BJ (cell line): ENCODE measurements at regions not wholly inside any gene's neighbourhood (a gene's known extent, or its start where the extent isn't known, plus 50 kb on each side); places are given as distances from the start of the nearest gene placed in this dataset.

Experiments used
- CTCF ChIA-PET: fragments of 350-600 bp; formaldehyde crosslinking; extraction: SDS; loops from one replicate; lab custom pipeline; 2021; ENCODE audit warnings: antibody characterized with exemption, inconsistent platforms; lab: Yijun Ruan, JAX
- POLR2A ChIA-PET: fragments of 300-600 bp; sonication (Branson Sonifier 250); formaldehyde crosslinking; extraction: SDS; loops from one replicate; lab custom pipeline; 2021; ENCODE audit warnings: antibody characterized with exemption; lab: Charles Lee
- DNase-seq: peaks from one replicate; pipeline ENCODE4 v3.0.0-alpha.2; 2011; ENCODE audit warnings: low read depth
- H3K27me3 ChIP-seq: 2 replicates; pipeline ENCODE4 v1.6.0; 2011; ENCODE audit warnings: low read length; ENCODE audit not compliant: control insufficient read depth, insufficient read depth
- H3K36me3 ChIP-seq: 2 replicates; pipeline ENCODE4 v1.5.1; 2011; ENCODE audit warnings: low read length; ENCODE audit not compliant: control insufficient read depth, insufficient read depth
- H3K4me3 ChIP-seq: 2 replicates; pipeline ENCODE4 v1.5.1; 2011; ENCODE audit warnings: low read depth, mild to moderate bottlenecking, control low read depth, low read length
- TF ChIP-seq, protein P1 (sequence below): IDR thresholded peaks from 2 replicates; pipeline ENCODE4 v1.5.1; 2011; ENCODE audit warnings: low read depth, mild to moderate bottlenecking, control low read depth, inconsistent platforms, low read length, moderate library complexity; ENCODE audit not compliant: insufficient read depth

DNA sequence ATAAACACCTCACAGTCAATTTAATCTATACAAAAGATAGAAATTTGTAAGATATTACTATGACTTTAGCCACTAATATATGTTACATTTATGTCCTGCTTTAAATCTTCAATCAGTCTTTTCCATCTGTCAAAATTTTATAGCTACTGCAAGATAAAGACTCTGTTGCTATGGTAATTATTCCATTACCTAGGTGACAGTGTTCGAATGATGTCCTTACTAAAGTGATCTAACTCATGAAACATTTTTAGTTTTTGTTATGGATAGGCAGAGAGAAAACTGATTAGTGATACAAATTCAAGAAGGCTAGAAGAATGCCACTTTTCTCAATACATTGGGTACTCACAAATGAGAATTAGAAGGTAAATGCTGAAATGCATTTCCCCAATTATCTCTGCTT is 359.9 kb upstream of the FSHR start:
- no peaks in the 10 kb centered on the region for H3K36me3 ChIP-seq
- no peaks in the 10 kb centered on the region for H3K27me3 ChIP-seq
- ChIA-PET POLR2A (no interaction called here), CTCF (no interaction called here)
- DNase-seq: no peak
- TF ChIP-seq, protein P1, sequence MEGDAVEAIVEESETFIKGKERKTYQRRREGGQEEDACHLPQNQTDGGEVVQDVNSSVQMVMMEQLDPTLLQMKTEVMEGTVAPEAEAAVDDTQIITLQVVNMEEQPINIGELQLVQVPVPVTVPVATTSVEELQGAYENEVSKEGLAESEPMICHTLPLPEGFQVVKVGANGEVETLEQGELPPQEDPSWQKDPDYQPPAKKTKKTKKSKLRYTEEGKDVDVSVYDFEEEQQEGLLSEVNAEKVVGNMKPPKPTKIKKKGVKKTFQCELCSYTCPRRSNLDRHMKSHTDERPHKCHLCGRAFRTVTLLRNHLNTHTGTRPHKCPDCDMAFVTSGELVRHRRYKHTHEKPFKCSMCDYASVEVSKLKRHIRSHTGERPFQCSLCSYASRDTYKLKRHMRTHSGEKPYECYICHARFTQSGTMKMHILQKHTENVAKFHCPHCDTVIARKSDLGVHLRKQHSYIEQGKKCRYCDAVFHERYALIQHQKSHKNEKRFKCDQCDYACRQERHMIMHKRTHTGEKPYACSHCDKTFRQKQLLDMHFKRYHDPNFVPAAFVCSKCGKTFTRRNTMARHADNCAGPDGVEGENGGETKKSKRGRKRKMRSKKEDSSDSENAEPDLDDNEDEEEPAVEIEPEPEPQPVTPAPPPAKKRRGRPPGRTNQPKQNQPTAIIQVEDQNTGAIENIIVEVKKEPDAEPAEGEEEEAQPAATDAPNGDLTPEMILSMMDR: no peak
- no peak overlapping the region for H3K4me3 ChIP-seq

DNA sequence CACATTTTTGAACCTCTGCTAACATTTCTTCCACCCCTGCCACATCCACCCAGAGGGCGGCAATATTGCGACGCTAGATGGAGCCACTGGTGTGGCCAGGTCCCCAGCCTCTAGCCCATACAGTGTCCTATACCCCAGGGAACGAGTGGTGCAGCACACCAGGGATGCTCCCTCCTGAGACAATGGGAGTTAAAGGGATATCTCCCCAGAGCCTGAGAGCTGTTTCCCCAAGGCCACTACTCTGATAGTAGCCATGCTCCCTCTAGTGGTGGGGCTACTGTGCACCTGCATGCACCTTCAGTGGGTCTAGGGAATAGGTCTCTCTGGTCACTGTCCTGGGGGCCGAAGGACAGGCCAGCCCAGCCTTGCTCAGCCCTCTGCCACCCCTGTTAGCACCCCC is 336.4 kb upstream of the FSHR start:
- Histone ChIP-seq H3K4me3 (no peak overlapping the region), H3K27me3 (no peaks in the 10 kb centered on the region), H3K36me3 (no peaks in the 10 kb centered on the region)
- POLR2A ChIA-PET: no interaction called here
- TF ChIP-seq, protein P1: peak; percentile 39
- CTCF ChIA-PET: interaction anchor here (0.5 to 1.0 kb wide), 2 partner anchors 47 to 545 kb away, joined by 3 read pairs; no protein-coding TSS in a partner anchor
- no peak for DNase-seq

DNA sequence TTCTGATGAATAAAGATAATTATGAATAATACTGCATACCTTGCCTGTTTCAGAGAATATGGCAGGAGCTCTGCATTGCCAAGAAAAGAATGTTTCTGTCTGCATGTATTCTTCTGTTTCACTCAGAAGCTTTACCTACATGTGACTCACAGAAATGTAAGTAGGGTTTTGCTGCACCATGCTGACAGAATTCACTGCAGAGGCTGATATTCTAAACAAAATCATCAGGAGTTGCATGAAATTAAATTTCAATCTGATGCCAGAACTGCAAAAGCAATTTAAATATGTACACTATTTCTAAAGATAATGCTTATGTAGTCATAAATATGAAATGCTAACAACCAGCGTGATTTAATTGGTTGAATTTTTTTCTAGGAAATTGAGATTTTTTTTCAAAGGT is 332.8 kb upstream of the FSHR start:
- Histone ChIP-seq H3K27me3 (no peaks in the 10 kb centered on the region), H3K36me3 (no peaks in the 10 kb centered on the region), H3K4me3 (no peak overlapping the region)
- DNase-seq: no peak
- ChIA-PET POLR2A (no interaction called here), CTCF (no interaction called here)
- TF ChIP-seq, protein P1: no peak

DNA sequence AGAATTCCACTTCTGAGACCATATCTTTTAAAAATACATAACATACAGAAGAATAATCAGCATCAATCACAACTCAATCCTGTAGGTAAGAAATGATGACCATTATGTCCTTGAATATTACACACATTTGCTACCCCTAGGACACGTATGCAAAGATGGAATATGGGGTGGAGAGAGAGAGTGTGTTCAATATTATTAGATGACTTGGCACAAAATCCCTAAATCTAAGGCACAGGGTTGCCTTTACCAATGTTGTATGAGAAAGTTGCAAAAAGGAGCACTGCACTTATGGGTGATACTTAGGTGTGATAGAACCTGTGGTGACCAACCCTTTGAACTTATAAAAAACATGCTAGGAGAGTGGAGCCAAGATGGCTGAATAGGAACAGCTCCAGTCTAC is 326.2 kb upstream of the FSHR start:
- no peaks in the 10 kb centered on the region for H3K36me3 ChIP-seq
- no peak for DNase-seq
- ChIA-PET CTCF (no interaction called here), POLR2A (no interaction called here)
- TF ChIP-seq, protein P1: no peak
- H3K4me3 ChIP-seq: no peak overlapping the region
- H3K27me3 ChIP-seq: no peaks in the 10 kb centered on the region

DNA sequence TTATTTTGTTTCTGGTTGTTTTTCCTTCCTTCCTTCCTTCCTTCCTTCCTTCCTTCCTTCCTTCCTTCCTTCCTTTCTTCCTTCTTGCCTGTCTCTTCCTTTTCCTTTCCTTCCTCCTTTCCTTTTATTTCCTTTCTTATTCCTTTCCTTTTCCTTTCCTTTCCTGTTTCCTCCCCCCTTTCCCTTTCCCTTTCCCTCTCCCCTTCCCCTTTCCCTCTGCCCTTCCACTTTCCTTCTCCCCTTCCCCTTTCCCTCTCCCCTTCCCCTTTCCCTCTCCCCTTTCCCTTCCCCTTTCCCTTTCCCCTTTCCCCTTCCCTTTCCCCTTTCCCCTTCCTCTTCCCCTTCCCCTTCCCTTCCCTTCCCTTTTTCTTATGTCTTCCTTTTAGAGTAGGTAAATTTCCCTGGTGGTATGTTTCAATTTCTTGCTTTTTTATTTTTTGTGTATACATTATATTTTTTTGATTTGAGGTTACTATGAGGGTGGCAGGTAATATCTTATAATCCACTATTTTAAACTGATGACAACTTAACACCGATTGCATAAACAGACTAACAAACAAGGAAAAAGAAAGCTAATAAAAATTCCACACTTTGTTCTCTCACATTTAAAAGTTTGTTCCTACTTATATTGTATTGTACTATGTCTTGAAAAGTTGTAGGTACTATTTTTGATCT is 311.0 kb upstream of the FSHR start:
- ChIA-PET CTCF (interaction anchor here (0.7 kb wide), 1 partner anchor 29 kb away, joined by 3 read pairs; no protein-coding TSS in a partner anchor), POLR2A (no interaction called here)
- Histone ChIP-seq H3K4me3 (no peak overlapping the region), H3K36me3 (no peaks in the 10 kb centered on the region), H3K27me3 (no peaks in the 10 kb centered on the region)
- TF ChIP-seq, protein P1: no peak
- DNase-seq: no peak
